ENCODE measurements at regions not wholly inside any gene's neighbourhood (a gene's known extent, or its start where the extent isn't known, plus 50 kb on each side); places are given as distances from the start of the nearest gene placed in this dataset.

GRCh38 chr4:111681270-111681669 is 464.0 kb upstream of the FAM241A start:
- no peak for DNase-seq

GRCh38 chr4:111681751-111682150 is 463.5 kb upstream of the FAM241A start:
- DNase-seq, result no peak

- no peak for DNase-seq
These were observed 460.0 kb upstream of the FAM241A start for GRCh38 chr4:111685205-111685604.

- DNase-seq, result no peak
These were observed 456.0 kb upstream of the FAM241A start for GRCh38 chr4:111689214-111689613.

GRCh38 chr4:111689731-111690130 is 455.5 kb upstream of the FAM241A start:
- no peak for DNase-seq

- DNase-seq, result no peak
These were observed 451.5 kb upstream of the FAM241A start for GRCh38 chr4:111693758-111694157.

- DNase-seq, result no peak
These were observed 449.6 kb upstream of the FAM241A start for GRCh38 chr4:111695677-111696076.

- DNase-seq, result no peak
These were observed 448.7 kb upstream of the FAM241A start for GRCh38 chr4:111696505-111696904.

GRCh38 chr4:111697176-111697942 is 447.9 kb upstream of the FAM241A start:
- DNase-seq, result no peak

GRCh38 chr4:111698361-111698760 is 446.9 kb upstream of the FAM241A start:
- DNase-seq, result no peak

- DNase-seq, result no peak
These were observed 446.1 kb upstream of the FAM241A start for GRCh38 chr4:111699165-111699564.

GRCh38 chr4:111701102-111701501 is 444.2 kb upstream of the FAM241A start:
- DNase-seq, result no peak

- DNase-seq, result peak; percentile 3
These were observed 437.8 kb upstream of the FAM241A start for GRCh38 chr4:111707491-111707890.

- DNase-seq, result no peak
These were observed 433.1 kb upstream of the FAM241A start for GRCh38 chr4:111712093-111712677.

GRCh38 chr4:111713276-111713675 is 432.0 kb upstream of the FAM241A start:
- DNase-seq, result no peak

- no peak for DNase-seq
These were observed 427.3 kb upstream of the FAM241A start for GRCh38 chr4:111717921-111718320.

- no peak for DNase-seq
These were observed 426.3 kb upstream of the FAM241A start for GRCh38 chr4:111718763-111719559.

- DNase-seq, result no peak
These were observed 424.4 kb upstream of the FAM241A start for GRCh38 chr4:111720866-111721265.

GRCh38 chr4:111722213-111722720 is 423.0 kb upstream of the FAM241A start:
- DNase-seq, result no peak

- DNase-seq, result no peak
These were observed 408.7 kb upstream of the FAM241A start for GRCh38 chr4:111736516-111736915.

GRCh38 chr4:111744847-111745246 is 400.4 kb upstream of the FAM241A start:
- DNase-seq, result no peak

- no peak for DNase-seq
These were observed 397.1 kb upstream of the FAM241A start for GRCh38 chr4:111748157-111748556.

GRCh38 chr4:111754003-111754402 is 391.3 kb upstream of the FAM241A start:
- no peak for DNase-seq

- no peak for DNase-seq
These were observed 389.7 kb upstream of the FAM241A start for GRCh38 chr4:111755571-111755970.
